NT2/D1 (cell line): ENCODE measurements at regions not wholly inside any gene's neighbourhood (a gene's known extent, or its start where the extent isn't known, plus 50 kb on each side); places are given as distances from the start of the nearest gene placed in this dataset.

Experiments used
- SUZ12 ChIP-seq: IDR thresholded peaks from 2 replicates; pipeline ENCODE4 v1.6.1; 2011; ENCODE audit not compliant: insufficient read length, insufficient read depth; ENCODE audit errors: extremely low read depth
- YY1 ChIP-seq: IDR thresholded peaks from 2 replicates; pipeline ENCODE4 v1.6.1; 2011; ENCODE audit not compliant: insufficient read length, insufficient read depth
- ZNF274 ChIP-seq: IDR thresholded peaks from 2 replicates; pipeline ENCODE4 v1.6.1; 2011; ENCODE audit warnings: mild to moderate bottlenecking, low read depth, low read length

GRCh38 chr1:201705389-201705788 is 123.6 kb upstream of the IPO9 start:
- TF ChIP-seq ZNF274 (no peak), SUZ12 (no peak), YY1 (no peak)
